Stimulated activated CD8-positive, alpha-beta memory T cell treated with anti-CD3 and anti-CD28 coated beads, Interleukin-2, amount 100 ng/mL, for 48 hours (primary cell): ENCODE measurements at regions not wholly inside any gene's neighbourhood (a gene's known extent, or its start where the extent isn't known, plus 50 kb on each side); places are given as distances from the start of the nearest gene placed in this dataset.
"Not testable (repeated sequence)": the region's sequence is repeated elsewhere in the genome, so short reads cannot be mapped to it uniquely, and the experiment has no call there.

Experiments
- DNase-seq, 2 donors: peaks; one replicate each; pipeline ENCODE4 v3.0.0-alpha.2; 2020; ENCODE audit warnings: low read depth in 2 of 2

DNA sequence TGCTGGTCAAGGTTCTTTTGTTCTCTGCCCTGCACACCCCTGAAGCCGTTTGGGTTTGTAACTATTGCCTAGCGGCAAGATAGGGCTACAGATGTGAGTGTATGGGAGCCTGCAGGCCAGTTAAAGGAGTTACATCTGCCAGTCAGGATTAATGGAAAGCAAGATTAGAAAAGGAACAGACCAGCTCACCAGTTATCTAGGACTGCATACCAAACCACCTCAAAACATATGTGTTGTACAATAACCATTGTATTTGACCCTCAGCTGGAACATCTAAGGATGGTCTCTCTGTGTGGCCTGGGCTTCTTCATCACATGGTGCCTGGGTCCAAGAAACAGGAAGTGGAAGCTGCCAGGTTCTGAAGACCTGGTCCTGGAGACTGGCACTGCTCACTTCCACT is 52.5 kb upstream of the FBXO28 start:
- DNase-seq: no peak

DNA sequence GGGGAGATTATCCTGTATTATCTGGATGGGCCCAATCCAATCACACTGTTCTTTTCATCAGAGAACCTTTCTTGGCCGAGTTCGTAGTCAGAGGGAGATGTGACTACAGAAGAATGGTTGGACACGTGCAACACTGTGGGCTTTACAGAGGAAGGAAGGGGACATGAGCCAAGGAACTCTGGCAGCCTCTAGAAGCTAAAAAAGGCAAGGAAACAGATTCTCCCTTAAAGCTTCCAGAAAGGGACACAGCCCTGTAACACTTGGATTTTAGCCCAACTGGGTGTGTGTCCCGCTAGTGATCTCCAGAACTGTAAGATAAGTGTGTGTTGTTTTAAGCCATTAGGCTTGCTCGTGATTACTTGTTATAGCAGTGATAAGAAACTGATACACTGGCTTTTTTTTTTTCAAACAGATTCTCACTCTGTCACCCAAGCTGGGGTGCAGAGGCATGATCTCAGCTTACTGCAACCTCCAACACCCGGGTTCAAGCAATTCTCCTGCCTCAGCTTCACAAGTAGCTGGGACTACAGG is 53.9 kb upstream of the FBXO28 start:
- no peak for DNase-seq

DNA sequence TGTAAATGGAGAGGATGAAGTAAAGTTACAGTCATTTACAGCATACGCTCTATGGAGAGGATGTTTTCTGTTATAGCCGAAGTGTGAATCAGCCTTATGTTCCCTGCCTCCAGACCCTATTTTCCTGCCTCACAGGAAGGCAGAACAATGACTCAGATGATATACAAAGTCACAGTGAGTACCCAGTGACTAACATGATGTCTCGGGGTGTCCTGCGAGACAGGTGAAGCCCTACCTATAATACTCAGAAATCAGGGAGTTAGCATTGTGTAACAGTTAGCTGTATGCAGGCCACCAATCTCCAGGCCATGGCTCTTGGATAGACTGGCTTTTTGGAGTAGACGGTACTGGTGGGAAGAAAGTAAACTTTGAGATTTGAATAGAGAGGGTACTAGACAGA is 55.6 kb upstream of the FBXO28 start:
- DNase-seq: no peak

DNA sequence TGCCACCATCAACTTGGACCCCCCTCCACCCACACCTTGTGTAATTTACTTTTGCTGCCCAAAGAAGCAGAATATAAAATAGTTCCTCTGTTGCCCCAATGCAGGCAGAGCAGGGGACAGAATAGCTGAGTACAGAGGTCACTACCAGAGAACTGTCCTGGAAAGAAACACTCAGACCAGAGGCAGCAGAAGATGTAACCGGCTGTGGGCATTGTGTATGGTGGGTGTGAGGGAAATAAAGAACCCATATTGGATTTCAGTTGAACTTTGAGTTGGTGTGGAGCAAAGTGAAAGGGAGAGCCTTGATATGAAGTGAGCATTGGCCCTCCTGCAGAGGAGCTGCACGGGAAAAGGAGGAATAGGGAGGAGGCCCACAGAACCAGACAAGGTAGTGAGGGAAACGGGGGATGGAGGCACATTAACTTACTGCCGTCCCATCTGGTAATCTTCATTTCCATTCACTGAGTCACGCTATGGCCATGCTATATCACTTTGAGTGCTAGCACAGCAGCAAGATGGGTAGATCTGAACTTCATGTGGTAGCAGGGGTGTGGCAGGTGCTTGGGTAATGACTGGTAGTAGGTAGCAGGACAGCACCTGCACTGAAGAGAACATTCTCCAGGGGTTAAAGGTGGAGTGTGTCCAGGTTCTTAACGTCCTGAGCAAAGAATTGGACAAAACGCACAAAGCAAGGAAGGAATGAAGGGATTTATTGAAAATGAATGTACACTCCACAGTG is 56.3 kb upstream of the FBXO28 start:
- DNase-seq: no peak

DNA sequence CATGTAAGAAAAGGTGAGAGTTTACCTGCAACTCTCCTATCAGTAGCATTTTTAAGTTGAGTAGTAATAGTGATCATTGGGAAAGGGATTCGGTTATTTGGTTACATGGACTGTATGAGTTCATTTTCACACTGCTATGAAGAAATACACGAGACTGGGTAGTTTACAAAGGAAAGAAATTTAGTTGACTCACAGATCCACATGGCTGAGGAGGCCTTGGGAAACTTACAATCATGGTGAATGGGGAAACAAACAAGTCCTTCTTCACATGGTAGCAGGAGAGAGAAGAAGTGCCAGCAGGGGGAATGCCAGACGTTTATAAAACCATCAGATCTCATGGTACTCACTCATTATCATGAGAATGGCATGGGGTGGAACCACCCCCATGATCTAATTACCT is 59.3 kb upstream of the FBXO28 start:
- DNase-seq: no peak

DNA sequence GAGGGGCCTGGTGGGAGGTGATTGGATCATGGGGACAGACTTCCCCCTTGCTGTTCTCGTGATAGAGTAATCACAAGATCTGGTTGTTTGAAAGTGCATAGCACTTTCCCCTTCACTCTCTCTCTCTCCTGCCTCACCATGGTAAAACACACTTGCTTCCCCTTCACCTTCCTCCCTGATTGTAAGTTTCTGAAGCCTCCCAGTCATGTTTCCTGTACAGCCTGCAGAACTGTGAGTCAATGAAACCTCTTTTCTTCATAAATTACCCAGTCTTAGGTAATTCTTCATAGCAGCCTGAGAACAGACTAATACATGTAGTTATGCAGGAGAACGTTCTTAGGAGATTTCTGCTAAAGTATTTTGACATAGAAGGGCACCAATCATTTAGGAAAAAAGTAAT is 59.9 kb upstream of the FBXO28 start:
- DNase-seq: no peak

DNA sequence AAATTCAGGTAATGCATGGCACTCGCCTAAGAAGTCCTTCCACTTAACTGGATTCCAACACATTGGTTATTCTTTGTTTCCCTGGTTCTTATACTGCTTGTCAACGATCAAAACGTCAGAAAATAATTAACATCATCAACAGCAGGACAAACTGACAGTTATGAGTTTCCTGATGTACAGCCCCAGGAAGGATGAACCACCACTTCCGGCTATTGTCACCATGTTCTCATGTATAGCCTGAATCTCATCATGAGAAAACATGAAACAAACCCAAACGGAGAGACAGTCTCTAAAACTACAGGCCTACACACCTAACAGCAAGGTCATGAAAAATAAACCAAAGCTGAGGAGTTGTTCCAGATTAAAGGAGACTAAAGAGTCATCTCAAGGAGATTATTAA is 60.5 kb upstream of the FBXO28 start:
- no peak for DNase-seq

DNA sequence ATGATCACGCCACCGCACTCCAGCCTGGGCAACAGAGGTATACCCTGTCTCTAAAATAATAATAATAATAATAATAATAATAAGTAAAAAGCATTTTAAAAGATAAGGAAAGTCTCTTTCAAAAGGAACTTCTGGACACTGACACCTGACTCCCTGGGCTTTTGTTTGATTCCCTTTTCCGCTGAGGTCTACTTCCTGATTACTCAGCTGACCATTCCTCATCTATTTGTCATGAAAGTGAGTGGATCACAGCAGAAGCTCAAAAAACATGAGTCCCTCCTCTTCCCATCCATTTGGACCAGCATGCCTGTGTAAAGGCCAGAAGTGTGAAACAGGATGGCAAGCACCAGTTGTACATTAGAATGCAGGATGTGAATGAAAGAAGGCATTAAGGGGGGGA is 61.1 kb upstream of the FBXO28 start:
- no peak for DNase-seq

DNA sequence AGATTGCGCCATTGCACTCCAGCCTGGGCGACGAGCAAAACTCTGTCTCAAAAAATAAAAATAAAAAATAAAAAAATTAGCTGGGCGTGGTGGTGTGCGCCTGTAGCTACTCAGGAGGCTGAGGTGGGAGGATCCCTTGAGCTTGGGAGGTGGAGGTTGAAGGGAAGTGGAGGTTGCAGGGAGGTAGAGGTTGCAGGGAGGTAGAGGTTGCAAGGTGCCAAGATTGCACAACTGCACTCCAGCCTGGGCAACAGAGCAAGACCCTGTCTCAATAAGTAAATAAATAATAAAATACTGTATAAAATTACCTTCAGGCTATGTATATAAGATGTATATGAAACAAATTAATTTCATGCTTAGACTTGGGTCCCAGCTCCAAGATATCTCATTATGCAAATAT is 62.1 kb upstream of the FBXO28 start:
- DNase-seq: not testable (repeated sequence)

DNA sequence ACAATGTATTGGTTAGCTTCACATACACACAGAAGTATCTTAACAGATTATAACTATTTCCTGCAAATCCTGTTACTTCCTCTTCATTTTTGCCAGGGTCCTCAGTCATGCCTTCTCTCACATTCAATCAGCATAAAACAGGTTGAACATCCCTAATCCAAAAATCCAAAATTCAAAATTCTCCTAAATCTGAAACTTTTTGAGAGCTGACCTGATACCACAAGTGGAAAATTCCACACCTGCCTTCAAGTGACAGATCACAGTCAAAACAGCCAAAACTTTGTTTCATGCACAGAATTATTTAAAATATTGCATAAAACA is 62.9 kb upstream of the FBXO28 start:
- no peak for DNase-seq

DNA sequence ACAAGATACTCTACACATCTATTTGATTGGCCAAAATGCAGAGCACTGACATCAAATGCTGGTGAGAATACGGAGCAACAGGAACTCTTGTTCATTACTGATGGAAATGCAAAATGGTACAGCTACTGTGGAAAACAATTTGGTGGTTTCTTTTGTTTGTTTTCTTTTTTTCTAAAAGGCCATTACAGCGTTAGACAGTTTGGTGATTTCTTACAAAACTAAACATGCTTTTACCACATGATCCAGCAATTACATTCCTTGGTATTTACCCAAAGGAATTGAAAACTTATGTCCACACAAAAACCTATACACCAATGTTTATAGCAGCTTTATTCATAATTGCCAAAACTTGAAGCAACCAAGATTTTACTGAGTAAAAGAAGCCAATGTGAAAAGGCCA is 66.4 kb upstream of the FBXO28 start:
- DNase-seq: no peak

DNA sequence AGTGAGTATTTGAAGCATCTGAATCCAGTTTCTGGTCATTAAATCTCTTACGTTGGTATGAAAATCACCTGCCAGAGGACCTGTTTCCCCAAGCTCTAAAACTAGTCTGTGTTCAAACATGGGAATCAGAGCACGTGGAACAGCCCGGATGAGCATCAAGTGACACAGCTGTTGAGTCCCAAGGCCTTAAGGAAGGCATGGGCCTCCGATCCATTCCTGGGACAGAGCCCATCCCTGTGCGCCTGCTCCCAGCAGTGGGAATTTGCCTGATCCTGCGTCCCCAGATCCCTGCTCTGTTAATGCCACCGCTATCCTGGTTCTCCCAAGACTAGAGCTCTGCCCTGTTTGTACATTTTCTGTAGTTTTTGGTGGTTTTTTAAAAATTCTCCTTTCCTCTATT is 68.4 kb upstream of the FBXO28 start:
- DNase-seq: no peak

DNA sequence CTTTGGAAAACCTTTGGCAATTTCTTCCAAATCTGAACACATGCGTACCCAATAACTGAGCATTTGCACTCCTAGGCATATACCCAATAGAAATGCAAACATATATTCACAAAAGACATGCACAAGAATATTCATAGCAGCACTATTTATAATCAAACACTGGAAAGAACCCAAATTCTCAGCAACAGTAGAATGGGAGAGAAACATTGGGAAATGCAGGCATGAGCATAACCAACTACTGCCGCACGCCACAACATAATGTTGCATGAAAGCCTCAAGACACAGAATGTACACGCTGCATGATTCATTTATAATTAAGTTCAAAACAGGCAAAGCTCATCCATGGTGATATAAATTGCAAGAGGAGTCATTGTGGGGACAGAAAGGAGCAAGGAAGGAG is 69.5 kb upstream of the FBXO28 start:
- no peak for DNase-seq

DNA sequence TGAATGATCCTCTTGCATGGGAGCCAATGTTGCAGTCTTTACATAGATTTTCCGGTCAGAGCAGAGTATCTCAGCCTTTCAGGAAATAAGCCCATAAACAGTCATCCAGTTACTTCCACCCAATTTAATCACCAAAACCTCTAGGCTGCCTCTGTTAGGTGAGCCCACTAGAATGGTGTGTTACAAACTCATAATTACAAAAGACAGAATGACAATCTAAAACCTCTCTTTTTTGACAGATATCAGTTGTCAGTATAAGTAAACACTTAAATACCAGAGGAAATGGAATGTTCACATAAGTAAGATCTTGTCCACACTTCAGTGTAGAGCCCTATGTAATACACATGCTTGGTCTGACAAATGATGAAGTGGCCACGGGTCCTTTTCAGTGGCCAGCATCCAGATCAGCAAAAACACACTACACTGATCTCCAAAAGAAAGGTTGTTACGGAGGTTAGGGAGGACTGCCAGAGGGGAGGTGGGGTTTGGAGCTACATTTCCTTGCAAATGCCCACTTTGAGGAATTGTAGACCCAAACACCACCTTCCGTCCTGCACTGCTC is 71.3 kb upstream of the FBXO28 start:
- DNase-seq: no peak

DNA sequence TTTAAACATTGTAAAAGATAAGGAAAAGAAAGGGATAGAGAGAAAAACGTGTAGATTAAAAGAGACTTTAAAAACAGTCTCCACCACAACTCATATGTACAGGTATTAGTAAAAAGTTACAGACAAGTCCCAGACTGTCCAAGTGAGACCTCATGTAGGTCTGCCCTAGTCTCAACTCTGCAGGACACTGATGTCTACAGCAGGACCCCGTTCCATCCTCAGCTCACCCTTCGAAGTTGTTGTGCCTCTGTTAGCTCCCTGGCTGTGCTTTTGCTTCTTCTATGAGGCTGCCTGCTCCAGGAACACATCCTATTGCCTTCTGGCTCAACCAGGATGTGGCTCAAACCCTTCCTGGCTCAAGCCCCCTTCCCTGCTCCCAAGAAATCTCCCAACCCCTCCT is 72.9 kb upstream of the FBXO28 start:
- DNase-seq: no peak

DNA sequence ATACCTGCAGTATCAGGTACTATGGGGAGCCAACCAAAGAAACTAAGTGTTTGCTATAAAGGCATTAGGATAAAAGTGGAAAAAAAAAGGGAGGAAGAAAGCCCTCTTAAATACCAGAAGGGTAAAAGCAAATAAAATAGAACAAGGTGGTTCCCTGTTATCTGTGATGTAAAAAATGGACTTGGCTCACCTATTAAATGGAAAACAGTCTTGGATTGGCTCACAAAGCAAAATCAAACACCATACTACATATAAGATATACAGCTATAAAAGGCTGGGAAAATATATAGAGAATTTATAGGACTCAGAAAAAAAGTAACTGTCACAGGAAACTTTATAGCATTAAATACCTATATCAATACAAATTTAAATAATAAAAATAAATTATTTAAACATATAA is 73.5 kb upstream of the FBXO28 start:
- DNase-seq: not testable (repeated sequence)

DNA sequence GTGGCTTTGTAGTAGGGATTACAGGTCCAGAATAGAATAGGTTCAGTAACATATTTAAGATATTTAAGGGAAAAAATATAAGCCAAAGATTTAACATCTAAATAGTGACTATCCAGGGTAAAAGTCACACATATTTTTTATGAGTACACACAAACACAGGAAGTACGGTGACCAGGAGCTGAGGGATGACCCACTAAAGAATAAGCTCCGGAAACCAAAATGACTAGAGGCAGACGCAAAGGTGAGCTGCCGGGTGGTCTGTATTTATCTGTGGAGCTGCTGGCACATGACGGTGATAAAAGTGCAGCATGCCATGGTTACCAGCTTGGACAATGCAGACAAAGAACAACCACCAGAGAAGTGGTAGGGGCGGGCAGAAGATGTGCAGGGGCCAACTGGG is 73.9 kb upstream of the FBXO28 start:
- DNase-seq: not testable (repeated sequence)

DNA sequence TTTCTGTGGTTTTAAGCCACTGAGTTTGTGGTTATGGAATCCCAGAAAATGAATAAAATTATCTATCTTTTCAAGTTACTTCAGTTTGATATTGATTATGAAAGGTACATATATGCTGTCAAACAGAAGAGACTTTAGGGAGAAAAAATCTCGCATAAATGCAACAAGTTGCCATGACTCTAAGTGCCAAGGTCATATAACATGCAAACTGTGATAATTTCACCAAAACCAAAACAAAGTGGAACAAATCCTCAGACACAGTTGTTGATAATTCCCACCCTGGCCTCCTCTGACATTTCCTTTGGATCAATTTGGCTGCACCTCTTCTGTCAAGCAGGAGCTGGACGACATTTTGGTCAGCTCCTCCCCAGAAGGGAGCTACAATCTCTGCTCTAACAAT is 75.1 kb upstream of the FBXO28 start:
- not testable (repeated sequence) for DNase-seq

DNA sequence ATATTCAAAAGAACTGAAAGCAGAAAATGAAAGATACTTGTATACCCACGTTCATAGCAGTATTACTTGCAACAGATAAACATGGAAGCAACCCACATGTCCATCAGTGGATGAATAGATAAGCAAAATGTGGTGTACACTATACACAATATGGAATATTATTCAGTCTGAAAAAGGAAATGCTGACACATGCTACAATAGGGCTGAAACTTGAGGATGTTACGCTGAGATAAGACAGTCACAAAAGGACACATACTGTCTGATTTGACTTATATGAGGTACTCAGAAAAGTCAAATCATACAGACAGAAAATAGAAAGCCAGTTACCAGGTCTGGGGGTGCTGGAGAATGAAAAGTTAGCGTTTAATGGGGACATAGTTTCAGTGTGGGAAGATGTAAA is 76.5 kb upstream of the FBXO28 start:
- not testable (repeated sequence) for DNase-seq

DNA sequence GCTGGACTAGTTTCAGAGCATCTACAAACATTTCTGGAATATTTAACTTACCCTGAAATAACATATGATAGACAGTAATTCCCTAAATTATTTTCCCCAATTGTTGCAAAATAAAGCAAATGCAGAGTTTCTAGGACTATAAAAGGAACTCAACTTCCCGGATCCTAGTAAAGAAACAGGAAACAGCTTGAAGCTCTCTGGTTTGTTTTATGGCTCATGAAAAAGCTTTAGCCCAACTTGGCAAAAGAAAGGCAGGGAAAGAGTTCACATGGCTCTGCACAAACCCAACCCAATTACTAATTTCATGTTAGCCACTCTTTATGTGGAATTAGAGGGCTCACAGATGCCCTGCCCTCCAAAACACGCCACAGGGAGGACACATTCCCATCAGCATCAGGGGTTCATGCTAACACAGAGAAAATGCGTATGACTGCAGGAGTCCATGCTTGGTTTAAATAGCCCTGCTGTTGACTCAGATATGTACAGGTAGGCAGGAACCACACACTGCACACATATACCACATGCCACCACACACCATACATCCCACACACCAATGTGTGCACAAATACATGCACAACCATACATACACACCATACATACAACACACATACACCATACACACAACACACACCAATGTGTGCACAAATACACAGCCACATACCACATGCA is 81.2 kb upstream of the FBXO28 start:
- DNase-seq: not testable (repeated sequence)

DNA sequence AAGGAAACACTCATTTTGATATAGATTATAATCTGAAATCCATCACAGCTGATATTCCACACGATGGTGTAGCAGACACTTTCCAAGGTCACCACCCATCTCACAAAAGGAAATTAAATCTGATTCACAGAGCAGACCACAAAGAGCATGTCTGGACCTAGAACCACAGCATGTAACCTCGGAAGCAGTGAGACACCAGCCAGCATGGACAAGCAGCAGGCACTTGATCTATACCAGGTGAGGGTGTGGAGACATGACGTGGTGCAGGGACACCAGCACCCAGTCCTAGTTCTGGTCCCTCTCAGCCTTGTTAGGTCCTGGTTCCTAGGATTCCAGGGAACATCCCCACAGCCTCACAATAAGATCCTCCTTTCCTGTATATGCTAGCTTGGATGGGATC is 81.9 kb upstream of the FBXO28 start:
- not testable (repeated sequence) for DNase-seq

DNA sequence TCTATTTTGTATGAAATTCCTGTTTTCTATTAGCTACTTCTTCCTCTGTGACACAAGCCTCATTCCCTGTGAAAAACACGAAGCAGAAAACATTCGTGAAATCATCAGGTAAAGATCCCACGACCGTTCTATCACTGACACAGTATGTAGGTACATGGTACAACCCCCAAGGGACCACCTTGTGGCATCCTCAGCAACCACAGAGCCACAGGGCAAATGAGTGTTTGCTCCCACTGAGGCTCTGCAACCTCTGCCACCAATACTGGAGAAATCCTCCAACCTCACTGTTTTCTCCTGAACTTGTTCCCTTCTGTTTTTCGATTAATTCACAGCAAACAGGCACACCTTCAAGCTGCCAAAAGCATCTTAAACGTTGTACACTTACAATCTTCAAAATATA is 83.7 kb upstream of the FBXO28 start:
- DNase-seq: not testable (repeated sequence)

DNA sequence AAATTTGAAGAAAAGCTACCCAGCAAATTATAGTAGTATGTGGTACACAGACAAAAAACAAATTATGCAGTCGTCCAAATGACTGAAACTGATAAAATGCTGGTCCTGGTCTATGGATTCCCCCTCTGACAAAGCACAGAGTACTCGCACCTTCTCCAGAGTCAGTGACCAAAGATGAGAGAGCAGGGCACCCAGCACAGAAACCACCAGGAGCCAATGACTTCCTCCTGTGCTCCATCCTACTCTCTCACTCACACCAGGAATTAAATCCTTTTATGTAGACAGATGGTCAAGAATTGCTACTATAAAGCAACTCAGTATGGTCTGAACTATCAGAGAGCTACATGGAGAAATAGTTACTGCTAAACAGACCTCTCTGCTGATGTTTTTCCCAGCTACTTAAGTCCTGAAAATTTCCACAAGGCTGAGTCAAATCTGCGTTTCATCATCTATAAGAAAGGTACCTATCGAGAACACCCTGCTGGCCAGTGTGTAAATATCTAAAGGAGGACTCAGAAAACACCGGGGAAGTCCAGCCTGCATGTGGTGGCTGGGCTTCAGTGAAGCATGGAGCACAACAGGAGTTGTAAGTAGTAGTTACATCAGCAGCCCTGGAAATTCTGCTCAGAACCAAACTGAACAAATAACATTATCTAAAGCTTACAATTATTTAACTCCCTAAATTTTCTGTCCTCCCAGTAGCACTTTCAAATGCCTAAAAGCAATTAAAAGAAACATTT is 84.5 kb upstream of the FBXO28 start:
- not testable (repeated sequence) for DNase-seq
